GM21381 (cell line): ENCODE measurements at regions not wholly inside any gene's neighbourhood (a gene's known extent, or its start where the extent isn't known, plus 50 kb on each side); places are given as distances from the start of the nearest gene placed in this dataset.

Source experiments
- ATAC-seq: cut with Tn5 transposase; IDR thresholded peaks from one replicate; pipeline ENCODE4 v1.9.1; 2021; ENCODE audit warnings: mild to moderate bottlenecking, moderate library complexity; ENCODE audit not compliant: unreplicated experiment

GRCh38 chr11:62073061-62073460 lies 50.8 kb upstream of the INCENP start:
- no peak for ATAC-seq

- ATAC-seq: no peak
Observed at GRCh38 chr11:62071408-62071807, 52.4 kb upstream of the INCENP start.

GRCh38 chr11:62069986-62070919 lies 53.6 kb upstream of the INCENP start:
- no peak for ATAC-seq

- ATAC-seq: no peak
Observed at GRCh38 chr11:62069374-62069773, 54.4 kb upstream of the INCENP start.

GRCh38 chr11:62068730-62069129 lies 55.1 kb upstream of the INCENP start:
- ATAC-seq: no peak

- no peak for ATAC-seq
Observed at GRCh38 chr11:62067741-62068140, 56.1 kb upstream of the INCENP start.

GRCh38 chr11:62064221-62064620 lies 59.6 kb upstream of the INCENP start:
- no peak for ATAC-seq

- no peak for ATAC-seq
Observed at GRCh38 chr11:62062223-62062861, 61.5 kb upstream of the INCENP start.

- no peak for ATAC-seq
Observed at GRCh38 chr11:62061356-62062222, 62.2 kb upstream of the INCENP start.

- no peak for ATAC-seq
Observed at GRCh38 chr11:62057069-62057468, 66.7 kb upstream of the INCENP start.

- ATAC-seq: no peak
Observed at GRCh38 chr11:62055970-62056369, 67.8 kb upstream of the INCENP start.

GRCh38 chr11:62054484-62055121 lies 69.2 kb upstream of the INCENP start:
- ATAC-seq: no peak

- no peak for ATAC-seq
Observed at GRCh38 chr11:62054081-62054480, 69.7 kb upstream of the INCENP start.

- ATAC-seq: no peak
Observed at GRCh38 chr11:62050716-62051115, 73.1 kb upstream of the INCENP start.

GRCh38 chr11:62048100-62048499 lies 75.7 kb upstream of the INCENP start:
- no peak for ATAC-seq

- no peak for ATAC-seq
Observed at GRCh38 chr11:62046568-62047100, 77.2 kb upstream of the INCENP start.

- no peak for ATAC-seq
Observed at GRCh38 chr11:62044639-62045121, 77.2 kb upstream of the FTH1 start.

- no peak for ATAC-seq
Observed at GRCh38 chr11:62035293-62035692, 67.9 kb upstream of the FTH1 start.

- ATAC-seq: no peak
Observed at GRCh38 chr11:62034036-62034338, 66.6 kb upstream of the FTH1 start.

GRCh38 chr11:62033191-62034035 lies 66.0 kb upstream of the FTH1 start:
- no peak for ATAC-seq
